Liver (tissue), 7 donors: ENCODE measurements at regions not wholly inside any gene's neighbourhood (a gene's known extent, or its start where the extent isn't known, plus 50 kb on each side); places are given as distances from the start of the nearest gene placed in this dataset.
A peak's percentile ranks its signal among the peaks of the same experiment; 100 is the strongest.
"Not testable (repeated sequence)": the region's sequence is repeated elsewhere in the genome, so short reads cannot be mapped to it uniquely, and the experiment has no call there.

ENCODE experiments used
- DNase-seq: peaks from one replicate; pipeline ENCODE4 v3.0.0-alpha.2; 2017; ENCODE audit warnings: low spot score
- H3K27ac ChIP-seq, 2 donors: one replicate each; pipeline ENCODE4 v1.7.0; 2013; ENCODE audit warnings: inconsistent platforms in 2 of 2, low read length in 2 of 2, control low read depth in 1 of 2, low read depth in 1 of 2, mild to moderate bottlenecking in 1 of 2
- H3K27me3 ChIP-seq, 4 donors: one replicate each; pipeline versions ENCODE4 v1.6.1 to v1.7.0; 2013; ENCODE audit warnings: low read length in 3 of 4, inconsistent platforms in 1 of 4, mild to moderate bottlenecking in 1 of 4, moderate library complexity in 1 of 4; ENCODE audit not compliant: control insufficient read depth in 4 of 4, insufficient read depth in 4 of 4
- H3K36me3 ChIP-seq, 4 donors: one replicate each; pipeline versions ENCODE4 v1.6.1 to v1.7.0; 2013; ENCODE audit warnings: low read length in 3 of 4, mild to moderate bottlenecking in 3 of 4, low read depth in 1 of 4, moderate library complexity in 1 of 4; ENCODE audit not compliant: control insufficient read depth in 4 of 4, insufficient read depth in 3 of 4
- H3K4me1 ChIP-seq, 4 donors: one replicate each; pipeline versions ENCODE4 v1.6.1 to v1.7.0; 2013; ENCODE audit warnings: low read length in 3 of 4, mild to moderate bottlenecking in 3 of 4, moderate library complexity in 1 of 4; ENCODE audit not compliant: control insufficient read depth in 4 of 4, insufficient read depth in 4 of 4
- H3K4me3 ChIP-seq, 3 donors: one replicate each; pipeline versions ENCODE4 v1.6.1 to v1.7.0; 2013; ENCODE audit warnings: low read length in 3 of 3, control low read depth in 1 of 3, low read depth in 1 of 3, mild to moderate bottlenecking in 1 of 3
- H3K9ac ChIP-seq, 2 donors: one replicate each; pipeline ENCODE4 v1.7.0; 2013; ENCODE audit warnings: low read length in 2 of 2, mild to moderate bottlenecking in 2 of 2, moderate library complexity in 2 of 2, control low read depth in 1 of 2, low read depth in 1 of 2
- H3K9me3 ChIP-seq, 4 donors: one replicate each; pipeline versions ENCODE4 v1.6.1 to v1.7.0; 2013; ENCODE audit warnings: low read length in 3 of 4; ENCODE audit not compliant: control insufficient read depth in 4 of 4
- SP1 ChIP-seq: IDR thresholded peaks from 2 replicates; pipeline ENCODE4 v1.6.1; 2018; ENCODE audit warnings: antibody characterized with exemption, mild to moderate bottlenecking
- WGBS: extraction: QIAGEN DNeasy Blood & Tissue Kit; methylation state at CpG from one replicate; pipeline ENCODE4 v1.1.7; 2013; 5-methylcytosine and 5-hydroxymethylcytosine counted together
- donor health status: healthy.
- donor health status: healthy.
- donor health status: healthy.
- donor health status: healthy.

DNA sequence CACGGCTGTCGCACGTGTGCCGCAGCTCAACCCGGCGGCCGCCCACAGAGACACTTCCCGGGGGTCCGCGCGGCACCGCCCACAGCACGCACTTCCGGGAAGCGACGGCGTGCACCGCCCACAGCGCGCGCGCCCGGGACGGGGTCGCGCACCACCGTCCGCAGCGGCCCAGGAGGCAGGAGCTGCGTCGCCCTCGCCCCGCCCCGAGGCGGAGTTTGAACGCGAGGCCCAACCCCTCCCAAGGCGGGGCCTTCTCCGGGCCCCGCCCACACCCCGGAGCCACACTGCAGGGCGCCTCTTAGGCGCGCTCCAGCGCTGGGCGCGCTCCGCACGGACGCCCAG, 5366.8 kb upstream of the TPTE start:
- H3K4me1 ChIP-seq, H3K4me3 ChIP-seq, H3K36me3 ChIP-seq, H3K27me3 ChIP-seq, H3K27ac ChIP-seq, H3K9me3 ChIP-seq, H3K9ac ChIP-seq: not testable (repeated sequence)
- DNase-seq: peak; percentile 91
- TF ChIP-seq SP1: peak; percentile 14
- WGBS: 0% methylated on average over 31 of the region's 50 CpGs

DNA sequence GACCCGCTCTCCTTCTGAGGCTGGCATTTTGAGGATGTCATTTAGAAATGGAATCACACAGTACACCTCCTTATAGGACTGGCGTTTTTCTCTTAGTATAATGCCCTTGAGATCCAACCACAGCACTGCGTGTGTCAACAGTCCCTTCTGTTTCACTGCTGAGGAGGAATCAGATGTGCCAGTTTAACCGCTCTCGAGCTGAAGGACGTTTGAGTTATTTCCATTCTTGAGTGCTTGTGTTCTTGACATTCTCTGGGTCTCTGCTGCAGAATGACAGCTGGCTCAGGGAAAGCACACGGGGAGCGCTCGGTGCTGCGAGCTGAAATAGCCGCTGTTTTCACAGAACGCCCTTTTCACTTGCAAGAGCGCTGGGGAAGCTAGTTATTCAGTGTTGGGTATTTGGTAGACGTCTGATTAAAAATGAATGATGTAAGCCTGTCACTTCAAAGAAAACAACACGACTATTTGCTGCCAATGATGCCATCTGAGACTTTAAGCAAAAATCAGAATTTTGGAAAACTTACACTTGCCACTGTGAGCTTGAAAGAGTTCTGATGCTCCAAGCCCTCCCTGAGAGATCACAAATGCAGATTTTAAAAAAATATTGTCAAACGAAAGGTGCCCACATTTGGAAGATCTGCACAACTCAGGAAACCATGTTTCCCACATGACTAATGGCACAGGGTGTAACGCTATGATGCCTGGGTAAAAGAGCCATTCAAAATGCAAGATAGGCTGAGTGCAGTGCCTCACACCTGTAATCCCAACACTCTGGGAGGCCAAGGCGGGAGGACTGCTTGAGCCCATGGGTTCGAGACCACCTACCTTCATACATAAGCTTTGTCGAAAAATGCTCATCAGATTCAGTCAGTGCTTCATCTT, 5358.4 kb upstream of the TPTE start:
- H3K9ac ChIP-seq, DNase-seq: not testable (repeated sequence)

DNA sequence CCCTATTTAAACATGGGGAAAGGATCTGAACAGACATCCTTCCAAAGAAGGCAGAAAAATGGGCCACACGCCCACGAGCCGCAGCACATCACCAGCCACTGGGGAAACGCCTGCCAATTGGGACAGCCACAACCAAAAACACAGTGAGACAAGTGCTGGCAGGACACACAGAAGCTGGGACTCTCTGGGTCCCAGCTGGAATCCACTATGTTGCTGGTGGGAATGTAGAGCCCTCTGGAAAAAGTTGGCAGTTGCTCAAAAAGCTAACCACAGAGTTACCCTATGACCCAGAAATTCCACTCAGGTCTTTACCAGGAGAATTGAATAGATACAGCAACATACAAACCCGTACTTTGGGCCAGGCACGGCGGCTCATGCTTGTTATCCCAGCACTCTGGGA, 5355.6 kb upstream of the TPTE start:
- H3K4me1 ChIP-seq, DNase-seq, H3K27ac ChIP-seq, H3K9ac ChIP-seq, H3K9me3 ChIP-seq, H3K4me3 ChIP-seq, H3K36me3 ChIP-seq, H3K27me3 ChIP-seq: not testable (repeated sequence)
- WGBS: no CpG with 5 or more reads among the region's 7 CpGs

More for the DNA sequence above, 5358.4 kb upstream of the TPTE start:
- H3K36me3 ChIP-seq, H3K9me3 ChIP-seq, H3K27ac ChIP-seq, H3K4me1 ChIP-seq, H3K27me3 ChIP-seq, H3K4me3 ChIP-seq: not testable (repeated sequence)
- no CpG with 5 or more reads among the region's 20 CpGs for WGBS
